T-helper 1 cell treated with Interleukin-12 subunit alpha and Interleukin-12 subunit beta and Interleukin-4 antibody, amounts not matched to agents 30 ng/mL and 1 ng/mL, for 36 hours (primary cell): ENCODE measurements at regions not wholly inside any gene's neighbourhood (a gene's known extent, or its start where the extent isn't known, plus 50 kb on each side); places are given as distances from the start of the nearest gene placed in this dataset.

ENCODE experiments used
- intact Hi-C: fragments of 100-400 bp; cut with micrococcal nuclease; formaldehyde crosslinking; loops from one replicate; pipeline ENCODE4 v1.15.1; 2024

- intact Hi-C loops, result no loop called here
These were observed 833.3 kb upstream of the PRMT6 start for GRCh38 chr1:106223213-106223612.

DNA sequence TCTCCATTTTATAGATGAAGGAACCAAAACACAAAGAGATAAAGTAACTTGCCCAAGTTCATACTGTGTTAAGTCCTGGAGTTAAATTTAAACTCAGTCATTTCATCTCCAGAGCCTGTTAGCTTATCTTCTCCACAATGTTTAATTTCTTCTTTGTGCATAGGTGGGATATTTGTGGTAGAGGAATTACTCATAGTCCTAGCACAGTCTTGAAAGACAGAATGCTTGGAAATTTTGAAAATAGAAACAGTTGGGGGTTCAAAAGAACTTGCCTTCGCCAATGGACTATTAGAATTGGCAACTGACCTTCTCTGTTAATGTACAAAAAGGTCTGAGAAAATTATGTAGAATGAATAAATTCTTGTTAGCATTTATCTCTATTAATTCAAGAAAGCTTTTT, 832.0 kb upstream of the PRMT6 start:
- intact Hi-C loops, result no loop called here

- intact Hi-C loops, result no loop called here
These were observed 831.1 kb upstream of the PRMT6 start for GRCh38 chr1:106225403-106225802.

DNA sequence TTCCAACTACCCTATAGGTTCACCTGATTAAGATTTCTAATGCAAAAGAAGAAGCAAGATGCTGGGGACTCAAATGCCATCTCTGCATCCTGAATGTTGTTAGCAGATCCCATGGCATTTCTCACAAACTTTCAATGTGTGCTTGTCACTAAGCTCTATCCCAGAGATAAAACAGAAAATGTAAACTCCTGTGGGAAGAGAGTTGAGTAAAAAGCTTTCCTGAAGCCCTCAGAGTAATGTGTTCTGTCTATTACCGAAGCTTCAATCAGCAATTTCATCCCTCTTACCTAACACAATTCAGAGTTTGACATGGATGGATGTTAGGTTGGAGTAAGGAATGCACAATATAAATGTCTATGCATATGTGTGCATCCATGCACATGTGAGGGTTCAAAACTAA, 829.9 kb upstream of the PRMT6 start:
- intact Hi-C loops, result no loop called here

DNA sequence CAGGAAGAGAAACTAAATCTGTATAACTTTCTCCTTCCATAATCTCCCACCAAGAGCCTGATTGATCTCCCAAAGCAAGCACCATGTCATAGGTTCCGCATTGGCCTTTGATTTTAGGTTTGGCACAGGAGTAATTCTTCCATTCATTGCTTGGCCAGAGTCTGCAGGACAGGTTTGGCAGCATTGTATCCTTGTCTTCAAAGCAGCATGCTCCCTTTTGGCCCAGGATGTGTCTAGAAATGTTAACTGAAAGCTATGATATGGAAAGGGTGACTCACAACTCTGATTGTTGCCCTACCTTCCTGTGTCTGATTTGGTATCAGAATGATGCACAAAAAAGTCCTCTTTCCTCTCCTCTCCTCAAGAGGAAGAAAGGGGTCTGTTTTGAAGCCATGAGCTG, 824.3 kb upstream of the PRMT6 start:
- intact Hi-C loops, result no loop called here

- intact Hi-C loops, result no loop called here
These were observed 823.0 kb upstream of the PRMT6 start for GRCh38 chr1:106233511-106233910.

GRCh38 chr1:106249365-106249764, 807.1 kb upstream of the PRMT6 start:
- intact Hi-C loops, result no loop called here

- intact Hi-C loops, result no loop called here
These were observed 806.7 kb upstream of the PRMT6 start for GRCh38 chr1:106249810-106250209.

DNA sequence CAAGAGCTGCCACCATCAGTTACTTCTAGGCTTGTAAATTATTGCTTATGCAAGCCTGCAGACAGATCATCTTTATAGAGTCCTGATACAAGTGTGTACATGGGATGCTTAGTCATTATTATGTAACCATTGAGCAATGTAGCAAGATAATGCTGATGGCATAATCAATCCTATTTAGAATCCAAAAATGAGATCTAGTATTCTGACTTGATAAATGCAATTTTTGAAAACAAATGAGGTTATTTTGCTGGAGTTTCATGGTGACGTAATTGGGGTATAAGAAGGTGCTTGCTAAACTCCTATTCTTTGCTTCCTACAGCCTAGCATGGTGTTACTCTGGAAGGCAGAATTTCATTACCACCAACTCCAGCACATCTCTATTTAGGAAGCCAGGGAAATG, 801.7 kb upstream of the PRMT6 start:
- intact Hi-C loops, result no loop called here

GRCh38 chr1:106266786-106267185, 789.7 kb upstream of the PRMT6 start:
- intact Hi-C loops, result no loop called here

DNA sequence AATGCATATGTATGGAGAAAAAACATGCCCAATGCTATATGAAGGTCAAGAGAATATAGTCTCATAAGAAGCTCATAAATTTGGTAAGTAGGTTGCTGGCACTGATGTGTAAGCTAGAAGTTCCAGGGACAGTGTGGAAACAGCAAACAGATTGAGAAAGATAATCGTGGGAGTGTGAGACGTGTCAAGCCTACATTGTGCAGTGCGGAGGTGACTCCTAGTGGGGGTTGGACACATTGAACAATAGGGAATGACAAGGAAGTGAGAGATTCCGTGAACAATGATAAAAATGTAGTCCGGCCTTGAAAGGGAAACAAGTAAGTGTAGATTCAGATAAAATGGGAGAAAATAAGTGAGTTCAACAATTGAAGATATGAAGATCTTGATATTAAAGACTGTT, 788.4 kb upstream of the PRMT6 start:
- intact Hi-C loops, result loop anchor here (1.0 kb wide), 1 partner anchor 12 kb away; no protein-coding TSS in a partner anchor

DNA sequence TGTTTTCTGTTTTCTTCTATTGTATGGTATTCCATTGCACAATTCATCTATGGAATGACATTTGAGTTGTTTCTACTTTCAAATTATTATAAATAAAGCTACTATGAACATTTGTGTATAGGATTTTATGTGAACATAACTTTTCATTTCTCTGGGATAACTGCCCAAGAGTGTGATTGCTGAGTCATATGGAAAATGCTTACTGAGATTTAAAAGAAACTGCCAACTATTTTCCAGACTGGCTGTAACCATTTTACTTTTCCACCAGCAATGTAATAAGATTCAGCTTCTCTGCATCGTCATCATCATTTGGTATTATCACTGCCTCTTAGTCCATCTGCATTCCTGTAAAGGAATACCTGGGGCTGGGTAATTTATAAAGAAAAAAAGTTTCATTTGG, 779.6 kb upstream of the PRMT6 start:
- intact Hi-C loops, result no loop called here

DNA sequence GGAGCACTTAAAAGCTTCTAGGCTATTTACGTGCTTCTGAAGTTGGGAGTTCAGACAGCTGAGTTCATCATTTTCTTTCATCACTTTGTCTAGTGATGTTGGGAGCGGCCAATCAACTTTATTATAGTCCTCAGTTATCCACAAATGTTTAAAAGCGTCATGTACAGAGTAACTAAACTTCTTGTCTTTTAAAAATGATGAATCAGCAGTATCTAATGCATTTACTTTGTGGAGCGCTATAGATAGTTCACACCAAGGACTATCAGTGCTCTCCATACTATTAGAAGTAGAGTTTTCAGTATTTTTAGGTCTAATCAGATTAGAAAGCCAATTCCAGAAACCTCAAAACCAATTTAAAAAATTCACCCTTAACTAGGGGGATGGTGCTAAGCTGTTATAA, 778.7 kb upstream of the PRMT6 start:
- intact Hi-C loops, result no loop called here

DNA sequence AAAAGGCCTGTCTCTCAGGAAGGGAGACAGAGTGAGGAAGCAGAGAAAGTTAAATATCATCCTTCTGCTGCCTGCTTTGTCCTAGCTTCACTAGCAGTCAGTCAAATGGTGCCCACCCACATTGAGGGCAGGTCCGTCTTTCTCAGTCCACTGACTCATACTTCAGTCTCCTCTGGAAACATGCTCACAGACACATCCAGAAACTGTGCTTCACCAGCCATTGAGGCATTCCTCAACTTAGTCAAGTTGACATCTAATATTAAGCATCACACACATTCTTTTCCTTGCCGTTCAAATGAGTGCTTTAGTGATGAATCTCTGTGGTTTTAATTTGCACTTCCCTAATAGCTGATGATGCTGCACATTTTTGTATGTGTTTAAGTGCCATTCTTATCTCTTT, 777.8 kb upstream of the PRMT6 start:
- intact Hi-C loops, result no loop called here

GRCh38 chr1:106289265-106289928, 767.1 kb upstream of the PRMT6 start:
- intact Hi-C loops, result no loop called here

DNA sequence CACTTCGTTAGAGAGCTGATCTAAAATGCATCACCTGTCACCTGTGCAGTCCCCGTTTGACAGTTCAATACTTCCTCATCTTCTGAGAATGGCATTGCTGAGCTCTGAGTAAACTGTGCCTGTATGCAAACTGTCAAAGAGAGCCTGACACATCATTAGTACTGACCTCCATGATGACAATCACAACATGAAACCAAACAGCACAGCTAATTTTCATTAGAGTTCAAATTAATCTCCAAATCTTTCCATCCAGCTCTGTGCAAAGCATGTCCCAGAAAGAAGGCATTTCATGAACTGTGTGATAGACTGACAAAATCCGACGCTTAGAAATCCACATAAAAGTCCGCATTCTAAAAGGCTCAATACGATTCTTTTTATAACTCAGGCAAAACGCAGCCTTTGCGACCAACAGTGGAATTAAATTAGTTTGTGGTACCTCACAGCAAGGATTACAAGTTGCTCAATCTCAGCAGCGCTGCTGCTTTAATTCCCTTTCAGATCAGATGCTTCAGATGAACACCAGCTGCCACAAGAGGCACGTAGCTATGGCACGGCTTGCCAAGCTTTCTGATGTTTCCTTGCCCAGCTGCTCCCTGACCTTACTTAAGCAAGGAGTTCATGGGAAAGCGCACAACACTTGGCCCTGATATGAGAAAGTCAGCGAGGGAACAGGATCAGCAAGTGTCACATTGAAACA, 765.5 kb upstream of the PRMT6 start:
- intact Hi-C loops, result no loop called here

DNA sequence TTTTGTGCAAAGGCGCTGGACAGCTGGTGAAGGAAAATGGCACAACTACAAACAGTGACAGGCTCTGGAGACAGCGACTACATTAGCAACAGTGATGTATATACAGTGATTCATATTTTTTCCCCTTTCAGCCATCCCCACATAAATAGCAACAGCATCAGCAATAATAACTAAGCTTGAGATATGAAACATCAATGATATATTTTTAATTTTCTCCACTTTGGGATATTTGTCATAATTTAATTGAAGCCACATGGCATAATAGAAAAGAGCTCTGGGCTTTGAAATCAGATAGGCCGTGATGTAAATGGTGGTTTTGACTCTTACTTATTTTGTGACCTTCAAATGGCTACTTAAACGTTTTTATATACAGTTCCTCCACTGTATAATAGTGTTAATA, 764.3 kb upstream of the PRMT6 start:
- intact Hi-C loops, result no loop called here

- intact Hi-C loops, result no loop called here
These were observed 760.0 kb upstream of the PRMT6 start for GRCh38 chr1:106296431-106296830.

DNA sequence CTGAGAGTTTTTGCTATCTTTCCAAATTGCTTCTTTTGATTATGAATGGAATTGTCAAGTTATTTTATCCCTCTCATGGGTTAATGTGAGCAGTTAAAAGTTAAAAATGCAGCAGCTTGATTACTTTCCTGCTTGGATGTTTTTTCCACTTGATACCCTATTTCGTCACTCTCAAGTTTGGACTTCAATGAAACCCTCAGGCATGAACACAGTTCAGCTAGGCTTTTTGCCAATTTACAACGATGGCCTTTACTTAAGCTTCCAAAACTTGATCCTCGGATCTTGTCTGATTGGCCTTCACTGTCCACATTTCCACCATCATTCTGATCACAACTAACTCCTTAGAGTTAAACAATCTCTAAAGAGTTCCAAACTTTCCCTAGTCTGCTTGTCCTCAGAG, 752.4 kb upstream of the PRMT6 start:
- intact Hi-C loops, result no loop called here

DNA sequence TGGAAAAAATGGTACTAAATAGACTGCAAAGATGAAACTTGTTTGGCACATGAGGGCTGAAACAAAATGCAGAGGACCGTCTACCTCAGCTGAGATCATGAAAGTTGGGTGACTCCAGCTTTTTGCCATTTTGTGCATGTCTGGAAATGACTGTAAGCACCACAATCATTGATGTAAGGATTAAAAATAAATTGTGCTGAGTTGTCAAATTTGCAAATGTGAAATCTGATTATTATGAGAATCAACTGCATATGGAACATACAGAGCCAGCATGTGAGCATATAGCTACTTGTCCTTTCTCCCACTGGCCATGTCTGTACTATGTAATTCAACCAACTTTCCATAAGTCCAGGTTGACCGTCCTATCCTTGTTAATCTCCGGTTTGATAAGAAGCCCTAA, 736.9 kb upstream of the PRMT6 start:
- intact Hi-C loops, result no loop called here

DNA sequence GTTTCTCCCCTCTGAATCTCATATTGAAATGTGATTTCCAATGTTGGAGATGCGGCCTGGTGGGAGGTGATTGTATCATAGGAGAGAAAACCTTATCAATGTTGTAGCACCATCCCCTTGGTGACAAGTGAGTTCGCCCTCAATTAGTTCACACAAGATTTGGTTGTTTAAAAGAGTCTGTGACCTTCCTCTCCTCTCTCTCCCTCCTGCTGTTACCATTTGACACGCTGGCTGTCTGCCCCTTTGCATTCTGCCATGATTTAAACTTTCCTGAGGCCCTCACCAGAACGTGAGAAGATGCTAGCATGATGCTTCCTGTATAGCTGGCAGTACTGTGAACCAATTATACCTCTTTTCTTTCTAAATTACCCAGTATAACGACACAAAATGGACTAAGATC, 730.9 kb upstream of the PRMT6 start:
- intact Hi-C loops, result no loop called here

DNA sequence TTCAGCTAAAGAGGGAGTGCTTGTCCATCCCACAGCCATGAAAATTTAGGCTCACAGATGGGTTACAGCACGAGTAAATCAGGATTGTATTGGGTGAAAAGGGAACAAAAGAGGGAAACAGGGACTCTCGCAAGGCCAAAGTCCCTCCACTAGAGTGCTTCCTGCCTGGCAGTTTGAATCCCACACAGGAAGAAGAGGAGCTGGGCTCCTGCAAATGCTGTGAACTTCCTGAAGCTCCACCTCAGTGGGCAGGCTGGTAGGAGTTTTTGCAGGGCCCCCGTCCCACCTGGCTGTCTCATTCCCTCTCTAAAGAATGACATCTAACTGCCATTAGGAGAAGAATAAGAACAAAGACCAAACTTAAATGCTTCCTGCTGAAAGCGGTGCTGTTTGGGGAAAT, 712.0 kb upstream of the PRMT6 start:
- intact Hi-C loops, result no loop called here

- intact Hi-C loops, result no loop called here
These were observed 696.2 kb upstream of the PRMT6 start for GRCh38 chr1:106360252-106360651.
